Heart left ventricle (tissue), 16 donors: ENCODE measurements at regions not wholly inside any gene's neighbourhood (a gene's known extent, or its start where the extent isn't known, plus 50 kb on each side); places are given as distances from the start of the nearest gene placed in this dataset.

Experiments used
- ATAC-seq, 4 donors: fragments of 200-7000 bp; cut with Tn5 transposase; one replicate each; pipeline ENCODE4 v1.9.1; 2020 to 2022; ENCODE audit warnings: moderate library complexity in 4 of 4, mild to moderate bottlenecking in 3 of 4, moderate number of reproducible peaks in 1 of 4
- DNase-seq, 5 donors: peaks; one replicate each; pipeline ENCODE4 v3.0.0-alpha.2; 2020
- H3K27ac ChIP-seq, 12 donors: fragments of 200-600 bp; sonication (generic) in 4 of 12; one replicate each; pipeline versions ENCODE4 v1.5.0 to v1.8.0; 2016 to 2022; ENCODE audit warnings: mild to moderate bottlenecking in 2 of 12
- H3K27me3 ChIP-seq, 9 donors: fragments of 200-600 bp; sonication (generic) in 2 of 9; one replicate each; pipeline versions ENCODE4 v1.5.1 to v1.8.0; 2016 to 2022; ENCODE audit warnings: mild to moderate bottlenecking in 3 of 9
- H3K36me3 ChIP-seq, 9 donors: fragments of 200-600 bp; sonication (generic) in 2 of 9; one replicate each; pipeline versions ENCODE4 v1.5.0 to v1.8.0; 2018 to 2022; ENCODE audit warnings: mild to moderate bottlenecking in 2 of 9
- H3K4me1 ChIP-seq, 12 donors: fragments of 200-600 bp; sonication (generic) in 4 of 12; one replicate each; pipeline versions ENCODE4 v1.5.0 to v1.8.0; 2016 to 2022; ENCODE audit warnings: mild to moderate bottlenecking in 3 of 12
- H3K4me3 ChIP-seq, 12 donors: fragments of 200-600 bp; sonication (generic) in 4 of 12; one replicate each; pipeline versions ENCODE4 v1.5.0 to v1.8.0; 2017 to 2022; ENCODE audit warnings: mild to moderate bottlenecking in 9 of 12, moderate library complexity in 4 of 12
- H3K9me3 ChIP-seq, 12 donors: fragments of 200-600 bp; sonication (generic) in 4 of 12; one replicate each; pipeline versions ENCODE4 v1.5.0 to v1.8.0; 2016 to 2022; ENCODE audit warnings: mild to moderate bottlenecking in 1 of 12
- CTCF ChIP-seq, 12 donors: fragments of 200-600 bp; sonication (generic) in 4 of 12; IDR thresholded peaks; one replicate each; pipeline versions ENCODE4 v1.5.0 to v1.8.0; 2018 to 2022; ENCODE audit warnings: antibody characterized with exemption in 12 of 12, mild to moderate bottlenecking in 5 of 12
- POLR2A ChIP-seq, 2 donors: fragments of 450-650 bp; IDR thresholded peaks; one replicate each; pipeline ENCODE4 v1.6.1; 2017; ENCODE audit warnings: antibody characterized with exemption in 2 of 2, mild to moderate bottlenecking in 2 of 2, moderate library complexity in 2 of 2
- WGBS, 4 donors: extraction: QIAGEN DNeasy Blood & Tissue Kit in 2 of 4; methylation state at CpG; one replicate each; pipeline versions ENCODE4 v1.1.5 to v1.1.7; 2013 to 2018; 5-methylcytosine and 5-hydroxymethylcytosine counted together
- intact Hi-C, 10 donors: fragments of 100-400 bp; cut with DNase I; formaldehyde crosslinking; loops; one replicate each; pipeline versions ENCODE4 v1.11.1 to v1.14.2; 2022
- donor health status: ischemic (EF 13 %, LVEDD 7.1; RV severe dilation, severe dysfunction).
- donor health status: healthy with polysubstance abuse.
- donor health status: DM: no; HTN: yes; CAD: no.
- donor health status: DM: no; HTN: no; CAD: no.
- donor health status: ischemic (EF 25% LVEDD 6.9; RV normal size, moderate dysfunction).
- donor health status: ischemic (EF 25% LVEDD 5.7; RV mildly dilated, moderate dysfunction).
- donor health status: healthy.
- donor health status: DM: yes; HTN: yes; CAD: no.
- donor health status: ischemic (EF 35%, LVEDD 5.7; RV mildly dilated, moderate dysfunction).
- donor health status: nonischemic (EF 11% LVEDD 7.7; RV severe dilation, severe dysfunction).
- donor health status: DM: yes; HTN: yes; CAD: no.
- donor health status: PGD.
- donor health status: ischemic (EF 29% LVEDD 5.4; RV normal size, mild dysfunction).
- donor health status: nonischemic (EF 23%, LVEDD 6.1; RV moderate dilation, normal function).

DNA sequence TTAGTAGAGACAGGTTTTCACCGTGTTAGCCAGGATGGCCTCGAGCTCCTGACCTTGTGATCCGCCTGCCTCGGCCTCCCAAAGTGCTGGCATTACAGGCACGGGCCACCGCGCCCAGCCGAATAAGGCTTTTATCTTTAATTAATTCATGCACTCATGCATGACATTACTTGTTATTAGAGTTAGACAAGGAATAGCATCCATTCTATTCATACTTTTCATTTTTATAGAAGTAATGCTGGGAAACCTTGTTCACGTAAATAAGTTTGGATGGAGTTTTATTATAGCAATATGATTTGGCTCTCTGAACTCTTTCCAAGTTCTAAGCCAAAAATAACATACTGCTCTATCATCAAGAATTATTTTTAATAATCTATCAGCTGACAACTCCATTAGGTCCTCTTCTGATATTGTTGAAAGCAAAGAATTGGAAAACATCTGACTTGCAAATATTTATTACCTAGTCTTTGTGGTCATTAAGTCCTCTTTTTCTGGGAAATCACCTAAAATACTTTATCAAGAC is 168.8 kb upstream of the CCND2 start:
- 46 to 64% (median 50%) methylated on average over 9 of the region's 9 CpGs for WGBS, 4 donors
- TF ChIP-seq POLR2A (IDR thresholded peaks at IDR 0.05) (no peak), CTCF (IDR thresholded peaks at IDR 0.05) (no peak)
- DNase-seq: no peak
- intact Hi-C loops: loop anchor here in 5 of 10 donors (5.0 to 10.0 kb wide), 3 partner anchors 107 to 220 kb away; no protein-coding TSS in a partner anchor
- peak; percentile 46 to 82 (median 68) for ATAC-seq
- H3K4me1 ChIP-seq: peaks cover 0 to 11% (median 0%) of the 10 kb centered on the region in 12 donors
- H3K9me3 ChIP-seq: no peaks in the 10 kb centered on the region
- H3K27ac ChIP-seq: peak overlapping the region in 6 of 12 donors; percentile 13 to 66 (median 46)
- no peaks in the 10 kb centered on the region for H3K36me3 ChIP-seq
- no peak overlapping the region for H3K4me3 ChIP-seq
- peaks cover 0 to 4% (median 0%) of the 10 kb centered on the region in 9 donors for H3K27me3 ChIP-seq

DNA sequence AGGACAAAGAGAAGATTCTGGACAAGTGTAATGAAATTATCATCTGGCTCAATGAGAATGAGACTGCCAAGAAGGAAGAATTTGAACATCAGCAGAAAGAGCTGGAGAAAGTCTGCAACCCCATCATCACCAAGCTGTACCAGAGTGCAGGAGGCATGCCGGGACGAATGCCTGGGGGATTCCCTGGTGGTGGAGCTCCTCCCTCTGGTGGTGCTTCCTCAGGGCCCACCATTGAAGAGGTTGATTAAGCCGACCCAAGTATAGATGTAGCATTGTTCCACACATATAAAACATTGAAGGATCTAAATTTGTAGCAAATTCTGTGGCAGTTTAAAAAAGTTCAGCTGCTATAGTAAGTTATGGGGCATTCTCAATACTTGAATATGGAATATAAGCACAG is 174.3 kb upstream of the CCND2 start:
- Histone ChIP-seq H3K4me3 (no peak overlapping the region), H3K4me1 (no peaks in the 10 kb centered on the region), H3K27me3 (peaks cover 0 to 7% (median 0%) of the 10 kb centered on the region in 9 donors), H3K9me3 (no peaks in the 10 kb centered on the region), H3K27ac (no peak overlapping the region), H3K36me3 (no peaks in the 10 kb centered on the region)
- ATAC-seq (no peak), DNase-seq (no peak)
- 25 to 38% (median 34%) methylated on average over 3 of the region's 3 CpGs for WGBS, 4 donors
- TF ChIP-seq CTCF (IDR thresholded peaks at IDR 0.05) (no peak), POLR2A (IDR thresholded peaks at IDR 0.05) (no peak)
- intact Hi-C loops: no loop called here

DNA sequence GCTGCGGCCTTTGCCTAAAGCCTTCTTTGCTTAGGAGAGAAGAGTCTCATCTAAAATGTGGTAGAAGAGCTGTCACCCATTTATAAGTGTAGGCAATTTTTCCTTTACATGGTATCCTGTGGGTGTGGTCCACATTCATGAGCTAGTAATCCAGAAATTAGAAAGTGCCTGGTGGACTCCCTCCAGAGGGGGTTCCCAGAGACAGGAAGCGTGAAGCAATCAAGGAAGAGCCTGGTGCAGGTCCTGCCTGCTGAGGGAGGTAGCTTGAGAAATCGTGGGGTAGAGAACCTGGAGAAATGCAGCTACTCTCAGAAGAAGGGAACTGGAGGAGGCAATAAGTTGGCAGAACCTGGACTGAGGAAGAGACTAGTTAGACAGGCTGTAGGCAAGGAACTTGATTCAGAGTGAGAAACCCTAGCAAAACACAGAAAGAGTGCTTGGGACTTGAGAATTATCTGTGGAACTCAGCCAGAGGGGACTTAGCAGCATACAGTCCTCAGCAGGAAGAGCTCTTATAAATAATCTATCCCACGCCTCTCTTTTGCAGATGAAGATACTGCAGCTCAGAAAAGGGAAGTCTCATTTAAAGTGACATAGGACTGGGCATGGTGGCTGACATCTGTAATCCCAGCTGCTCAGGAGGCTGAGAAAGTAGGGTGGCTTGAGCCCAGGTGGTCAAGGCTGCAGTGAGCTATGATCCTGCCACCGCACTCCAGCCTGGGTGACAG is 182.4 kb upstream of the CCND2 start:
- Histone ChIP-seq H3K36me3 (no peaks in the 10 kb centered on the region), H3K27me3 (peaks cover 0 to 8% (median 0%) of the 10 kb centered on the region in 9 donors), H3K4me3 (no peak overlapping the region), H3K9me3 (no peaks in the 10 kb centered on the region), H3K4me1 (peaks cover 0 to 5% (median 0%) of the 10 kb centered on the region in 12 donors), H3K27ac (no peak overlapping the region)
- ATAC-seq (no peak), DNase-seq (no peak)
- intact Hi-C loops: no loop called here
- 56 to 65% (median 61%) methylated on average over 5 of the region's 5 CpGs for WGBS, 4 donors
- no peak for TF ChIP-seq CTCF (IDR thresholded peaks at IDR 0.05)
- no peak for TF ChIP-seq POLR2A (IDR thresholded peaks at IDR 0.05)

DNA sequence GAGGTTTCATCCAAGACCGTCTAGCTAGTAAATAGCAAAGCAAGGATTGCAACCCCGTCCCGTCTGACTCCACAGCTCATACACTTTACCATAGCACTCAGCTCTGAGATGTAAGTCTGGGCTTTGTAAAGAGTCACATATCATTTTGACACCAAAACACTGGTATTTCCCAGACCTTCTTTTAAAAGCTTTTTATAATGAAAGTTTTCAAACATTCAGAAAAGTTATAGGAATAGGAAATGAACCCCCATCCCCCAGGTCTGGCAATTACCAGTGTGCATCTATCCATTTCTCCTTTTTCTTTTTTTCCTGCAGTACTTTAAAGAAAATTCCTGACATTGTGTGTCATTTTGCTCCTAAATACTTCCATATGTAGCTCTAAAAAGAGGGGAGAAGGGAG is 183.6 kb upstream of the CCND2 start:
- H3K4me1 ChIP-seq: peaks cover 0 to 5% (median 0%) of the 10 kb centered on the region in 12 donors
- intact Hi-C loops: no loop called here
- WGBS, 4 donors: 80 to 91% (median 89%) methylated on average over 3 of the region's 3 CpGs
- ATAC-seq (no peak), DNase-seq (no peak)
- H3K36me3 ChIP-seq: no peaks in the 10 kb centered on the region
- H3K4me3 ChIP-seq: no peak overlapping the region
- no peaks in the 10 kb centered on the region for H3K9me3 ChIP-seq
- TF ChIP-seq CTCF (IDR thresholded peaks at IDR 0.05) (no peak), POLR2A (IDR thresholded peaks at IDR 0.05) (no peak)
- peaks cover 0 to 8% (median 0%) of the 10 kb centered on the region in 9 donors for H3K27me3 ChIP-seq
- H3K27ac ChIP-seq: peak overlapping the region in 1 of 12 donors; percentile 24
